Right lobe of liver (tissue), 6 donors: ENCODE measurements at regions not wholly inside any gene's neighbourhood (a gene's known extent, or its start where the extent isn't known, plus 50 kb on each side); places are given as distances from the start of the nearest gene placed in this dataset.

Experiments used
- ATAC-seq, 4 donors: fragments of 200-7000 bp; cut with Tn5 transposase; one replicate each; pipeline ENCODE4 v1.9.1; 2020; ENCODE audit warnings: mild to moderate bottlenecking in 4 of 4, moderate library complexity in 4 of 4
- DNase-seq, 3 donors: peaks; one replicate each; pipeline ENCODE4 v3.0.0-alpha.2; 2020
- H3K27ac ChIP-seq, 3 donors: fragments of 200-600 bp; one replicate each; pipeline ENCODE4 v1.8.0; 2022
- H3K27me3 ChIP-seq, 2 donors: fragments of 200-600 bp; one replicate each; pipeline ENCODE4 v1.8.0; 2022
- H3K36me3 ChIP-seq, 4 donors: fragments of 200-600 bp; sonication (generic) in 1 of 4; one replicate each; pipeline versions ENCODE4 v1.5.1 to v1.8.0; 2017 to 2022; ENCODE audit warnings: control low read depth in 1 of 4
- H3K4me1 ChIP-seq, 4 donors: fragments of 200-600 bp; sonication (generic) in 1 of 4; one replicate each; pipeline versions ENCODE4 v1.5.1 to v1.8.0; 2017 to 2022; ENCODE audit warnings: control low read depth in 1 of 4
- H3K4me3 ChIP-seq, 3 donors: fragments of 200-600 bp; one replicate each; pipeline ENCODE4 v1.8.0; 2022
- H3K9me3 ChIP-seq, 4 donors: fragments of 200-600 bp; sonication (generic) in 1 of 4; one replicate each; pipeline versions ENCODE4 v1.5.1 to v1.8.0; 2017 to 2022; ENCODE audit warnings: control low read depth in 1 of 4
- CTCF ChIP-seq, 4 donors: fragments of 200-600 bp in 3 of 4; fragments of 450-650 bp in 1 of 4; IDR thresholded peaks; one replicate each; pipeline versions ENCODE4 v1.5.1 to v1.8.0; 2016 to 2022; ENCODE audit warnings: antibody characterized with exemption in 4 of 4, mild to moderate bottlenecking in 2 of 4
- POLR2A ChIP-seq: fragments of 450-650 bp; IDR thresholded peaks from one replicate; pipeline ENCODE4 v1.6.1; 2017; ENCODE audit warnings: antibody characterized with exemption, mild to moderate bottlenecking
- WGBS: methylation state at CpG from one replicate; pipeline ENCODE4 v1.1.6; 2018; ENCODE audit warnings: low coverage, low lambda C conversion rate; ENCODE audit not compliant: insufficient coverage; ENCODE audit errors: missing lambda C conversion rate; 5-methylcytosine and 5-hydroxymethylcytosine counted together
- intact Hi-C, 2 donors: fragments of 100-400 bp; cut with DNase I; formaldehyde crosslinking; loops; one replicate each; pipeline versions ENCODE4 v1.11.2 to v1.14.1; 2022
- donor health status: DM: no; HTN: yes; CAD: no.
- donor health status: DM: no; HTN: no; CAD: no.
- donor health status: DM: no; HTN: no; CAD: no.
- donor health status: DM: no; HTN: yes; CAD: no.
- donor health status: DM: no; HTN: yes; CAD: no.

GRCh38 chr7:125847692-125848091 lies 918.1 kb upstream of the POT1 start:
- Histone ChIP-seq H3K4me1 (no peaks in the 10 kb centered on the region), H3K9me3 (no peaks in the 10 kb centered on the region), H3K36me3 (no peaks in the 10 kb centered on the region), H3K4me3 (no peak overlapping the region), H3K27ac (no peak overlapping the region), H3K27me3 (no peaks in the 10 kb centered on the region)
- 52% methylated on average over 3 of the region's 3 CpGs for WGBS
- no peak for ATAC-seq
- TF ChIP-seq POLR2A: no peak
- intact Hi-C loops: no loop called here
- DNase-seq: no peak

DNA sequence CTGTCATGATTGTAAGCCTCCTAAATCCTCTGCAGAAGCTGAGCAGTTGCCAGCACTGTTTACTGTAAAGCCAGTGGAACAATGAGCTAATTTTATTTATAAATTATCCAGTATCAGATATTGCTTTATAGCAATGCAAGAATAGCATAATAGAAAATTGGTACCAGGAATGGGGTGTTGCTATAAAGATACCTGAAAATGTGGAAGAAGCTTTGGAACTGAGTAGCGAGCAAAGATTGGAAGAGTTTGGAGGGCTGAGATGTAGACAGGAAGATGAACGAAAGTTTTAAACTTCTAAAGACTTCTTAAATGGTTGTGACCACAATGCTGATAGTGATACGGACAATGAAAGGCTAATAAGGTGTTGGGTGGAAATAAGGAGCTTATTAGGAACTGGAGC lies 917.4 kb upstream of the POT1 start:
- TF ChIP-seq POLR2A: no peak
- no peak for TF ChIP-seq CTCF (IDR thresholded peaks at IDR 0.05)
- ATAC-seq (no peak), DNase-seq (no peak)
- intact Hi-C loops: no loop called here
- no peak overlapping the region for H3K4me3 ChIP-seq
- 55% methylated on average over 3 of the region's 3 CpGs for WGBS
- H3K9me3 ChIP-seq: no peaks in the 10 kb centered on the region
- H3K27ac ChIP-seq: no peak overlapping the region
- H3K36me3 ChIP-seq: no peaks in the 10 kb centered on the region
- H3K4me1 ChIP-seq: no peaks in the 10 kb centered on the region
- H3K27me3 ChIP-seq: no peaks in the 10 kb centered on the region

GRCh38 chr7:125845686-125846085 lies 916.1 kb upstream of the POT1 start:
- ATAC-seq: no peak
- Histone ChIP-seq H3K4me3 (no peak overlapping the region), H3K4me1 (no peaks in the 10 kb centered on the region), H3K9me3 (no peaks in the 10 kb centered on the region), H3K27me3 (no peaks in the 10 kb centered on the region), H3K36me3 (no peaks in the 10 kb centered on the region), H3K27ac (no peak overlapping the region)
- no peak for DNase-seq
- intact Hi-C loops: no loop called here
- TF ChIP-seq CTCF (IDR thresholded peaks at IDR 0.05) (no peak), POLR2A (no peak)
- 42% methylated on average over 1 of the region's 1 CpG for WGBS

- Histone ChIP-seq H3K9me3 (no peaks in the 10 kb centered on the region), H3K27me3 (no peaks in the 10 kb centered on the region), H3K36me3 (no peaks in the 10 kb centered on the region), H3K4me3 (no peak overlapping the region), H3K4me1 (no peaks in the 10 kb centered on the region), H3K27ac (no peak overlapping the region)
- ATAC-seq: no peak
- 30% methylated on average over 2 of the region's 2 CpGs for WGBS
- intact Hi-C loops: no loop called here
- no peak for DNase-seq
- no peak for TF ChIP-seq POLR2A
- no peak for TF ChIP-seq CTCF (IDR thresholded peaks at IDR 0.05)
Measured at GRCh38 chr7:125834421-125834820, 904.8 kb upstream of the POT1 start.

- Histone ChIP-seq H3K27ac (no peak overlapping the region), H3K27me3 (no peaks in the 10 kb centered on the region), H3K9me3 (no peaks in the 10 kb centered on the region), H3K4me3 (no peak overlapping the region), H3K36me3 (no peaks in the 10 kb centered on the region), H3K4me1 (no peaks in the 10 kb centered on the region)
- intact Hi-C loops: no loop called here
- DNase-seq (no peak), ATAC-seq (no peak)
- 54% methylated on average over 8 of the region's 8 CpGs for WGBS
- TF ChIP-seq CTCF (IDR thresholded peaks at IDR 0.05) (no peak), POLR2A (no peak)
Measured at GRCh38 chr7:125833839-125834238, 904.2 kb upstream of the POT1 start.
